Adrenal gland (tissue), 5 donors: ENCODE measurements at regions not wholly inside any gene's neighbourhood (a gene's known extent, or its start where the extent isn't known, plus 50 kb on each side); places are given as distances from the start of the nearest gene placed in this dataset.

ENCODE experiments used
- POLR2A ChIP-seq, 2 donors: fragments of 450-650 bp; IDR thresholded peaks; one replicate each; pipeline ENCODE4 v1.6.1; 2017; ENCODE audit warnings: antibody characterized with exemption in 2 of 2, mild to moderate bottlenecking in 2 of 2, moderate library complexity in 1 of 2
- TF ChIP-seq, protein P1 (sequence below), 6 experiments: fragments of 450-650 bp in 4 of 6; fragments of 200-600 bp in 2 of 6; sonication (generic) in 1 of 6; IDR thresholded peaks; 1 replicate in 5 of 6; 2 replicates in 1 of 6; pipeline versions ENCODE4 v1.5.1 to v1.8.0; 2016 to 2021; ENCODE audit warnings: antibody characterized with exemption in 6 of 6, mild to moderate bottlenecking in 2 of 6, moderate library complexity in 1 of 6
- donor health status: DM: no; HTN: no; CAD: no.

DNA sequence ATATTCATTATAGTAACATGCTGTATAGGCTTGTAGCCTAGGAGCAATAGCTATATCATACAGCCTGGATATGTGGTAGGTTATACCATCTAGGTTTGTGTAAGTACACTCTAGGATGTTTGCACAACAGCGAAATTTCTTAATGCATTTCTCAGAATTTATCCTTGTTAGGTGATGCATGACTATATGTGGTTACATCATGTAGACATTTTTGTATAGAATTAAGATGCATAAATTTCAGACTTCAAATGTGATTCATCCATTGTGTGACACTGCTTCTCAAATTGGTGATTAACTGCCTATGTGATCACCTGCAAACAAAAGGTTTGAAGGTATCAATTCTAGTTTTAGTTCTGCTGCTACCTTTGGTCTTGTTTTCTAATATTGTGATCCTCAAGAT, 1787.0 kb upstream of the PIK3C3 start:
- TF ChIP-seq, protein P1, sequence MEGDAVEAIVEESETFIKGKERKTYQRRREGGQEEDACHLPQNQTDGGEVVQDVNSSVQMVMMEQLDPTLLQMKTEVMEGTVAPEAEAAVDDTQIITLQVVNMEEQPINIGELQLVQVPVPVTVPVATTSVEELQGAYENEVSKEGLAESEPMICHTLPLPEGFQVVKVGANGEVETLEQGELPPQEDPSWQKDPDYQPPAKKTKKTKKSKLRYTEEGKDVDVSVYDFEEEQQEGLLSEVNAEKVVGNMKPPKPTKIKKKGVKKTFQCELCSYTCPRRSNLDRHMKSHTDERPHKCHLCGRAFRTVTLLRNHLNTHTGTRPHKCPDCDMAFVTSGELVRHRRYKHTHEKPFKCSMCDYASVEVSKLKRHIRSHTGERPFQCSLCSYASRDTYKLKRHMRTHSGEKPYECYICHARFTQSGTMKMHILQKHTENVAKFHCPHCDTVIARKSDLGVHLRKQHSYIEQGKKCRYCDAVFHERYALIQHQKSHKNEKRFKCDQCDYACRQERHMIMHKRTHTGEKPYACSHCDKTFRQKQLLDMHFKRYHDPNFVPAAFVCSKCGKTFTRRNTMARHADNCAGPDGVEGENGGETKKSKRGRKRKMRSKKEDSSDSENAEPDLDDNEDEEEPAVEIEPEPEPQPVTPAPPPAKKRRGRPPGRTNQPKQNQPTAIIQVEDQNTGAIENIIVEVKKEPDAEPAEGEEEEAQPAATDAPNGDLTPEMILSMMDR (IDR thresholded peaks at IDR 0.05): no peak
- TF ChIP-seq POLR2A (IDR thresholded peaks at IDR 0.05): no peak
